Endodermal cell (in vitro differentiated cells): ENCODE measurements at regions not wholly inside any gene's neighbourhood (a gene's known extent, or its start where the extent isn't known, plus 50 kb on each side); places are given as distances from the start of the nearest gene placed in this dataset.
A peak's percentile ranks its signal among the peaks of the same experiment; 100 is the strongest.

Source experiments
- DNase-seq: peaks from one replicate; pipeline ENCODE4 v3.0.0-alpha.2; 2017
- H3K27ac ChIP-seq: 2 replicates; pipeline ENCODE4 v1.5.1; 2013; ENCODE audit warnings: mild to moderate bottlenecking, low read depth, low read length, moderate library complexity
- H3K27me3 ChIP-seq: 2 replicates; pipeline ENCODE4 v1.6.1; 2013; ENCODE audit warnings: mild to moderate bottlenecking, low read length, moderate library complexity; ENCODE audit not compliant: insufficient read depth, control insufficient read depth, poor library complexity, severe bottlenecking
- H3K36me3 ChIP-seq: 2 replicates; pipeline ENCODE4 v1.7.0; 2013; ENCODE audit warnings: mild to moderate bottlenecking, low read length, moderate library complexity; ENCODE audit not compliant: control insufficient read depth, insufficient read depth
- H3K4me1 ChIP-seq: one replicate; pipeline ENCODE4 v1.7.0; 2013; ENCODE audit warnings: low read length; ENCODE audit not compliant: control insufficient read depth, insufficient read depth
- H3K4me3 ChIP-seq: 2 replicates; pipeline ENCODE4 v1.5.1; 2013; ENCODE audit warnings: mild to moderate bottlenecking, low read length, moderate library complexity
- H3K9ac ChIP-seq: 2 replicates; pipeline ENCODE4 v1.6.1; 2013; ENCODE audit warnings: mild to moderate bottlenecking, low read length, moderate library complexity; ENCODE audit not compliant: poor library complexity, severe bottlenecking; ENCODE audit errors: extremely low read depth
- H3K9me3 ChIP-seq: 2 replicates; pipeline ENCODE4 v1.6.1; 2013; ENCODE audit warnings: mild to moderate bottlenecking, low read length, moderate library complexity; ENCODE audit not compliant: control insufficient read depth
- H3K27ac Mint-ChIP-seq: 2 replicates; pipeline ENCODE4 v1.8.0; 2020; ENCODE audit warnings: mixed read lengths
- H3K27me3 Mint-ChIP-seq: 2 replicates; pipeline ENCODE4 v1.8.0; 2021; ENCODE audit warnings: mild to moderate bottlenecking, mixed read lengths; ENCODE audit not compliant: insufficient read depth
- H3K36me3 Mint-ChIP-seq: 2 replicates; pipeline ENCODE4 v1.8.0; 2020; ENCODE audit warnings: low read depth, mixed read lengths
- H3K4me1 Mint-ChIP-seq: 2 replicates; pipeline ENCODE4 v1.8.0; 2020; ENCODE audit warnings: mixed read lengths
- H3K4me3 Mint-ChIP-seq: 2 replicates; pipeline ENCODE4 v1.8.0; 2020; ENCODE audit warnings: mild to moderate bottlenecking, moderate library complexity, mixed read lengths
- H3K9me3 Mint-ChIP-seq: 2 replicates; pipeline ENCODE4 v1.8.0; 2020; ENCODE audit warnings: mild to moderate bottlenecking, mixed read lengths
- WGBS, 2 experiments: methylation state at CpG; one replicate each; pipeline versions ENCODE4 v1.1.5 to v1.1.7; 2013; ENCODE audit warnings: missing lambda C conversion rate in 2 of 2, mixed read lengths in 1 of 2; ENCODE audit not compliant: insufficient coverage in 1 of 2, insufficient read length in 1 of 2; 5-methylcytosine and 5-hydroxymethylcytosine counted together
- TF ChIP-seq, protein P1 (sequence below): fragments of 200-600 bp; sonication (generic); conservative IDR thresholded peaks from 2 replicates; pipeline ENCODE4 v1.5.0; 2021; ENCODE audit warnings: antibody characterized with exemption, mild to moderate bottlenecking

GRCh38 chr9:94166976-94167346, 82.7 kb downstream of the PTPDC1 start:
- Mint-ChIP-seq H3K36me3 (peaks cover 2% of the 10 kb centered on the region), H3K4me1 (peaks cover 15% of the 10 kb centered on the region), H3K4me3 (peak overlapping the region; percentile 95), H3K9me3 (no peaks in the 10 kb centered on the region), H3K27me3 (no peaks in the 10 kb centered on the region), H3K27ac (peak overlapping the region; percentile 97)
- DNase-seq = no peak
- peak overlapping the region; percentile 97 for H3K4me3 ChIP-seq
- TF ChIP-seq, protein P1, sequence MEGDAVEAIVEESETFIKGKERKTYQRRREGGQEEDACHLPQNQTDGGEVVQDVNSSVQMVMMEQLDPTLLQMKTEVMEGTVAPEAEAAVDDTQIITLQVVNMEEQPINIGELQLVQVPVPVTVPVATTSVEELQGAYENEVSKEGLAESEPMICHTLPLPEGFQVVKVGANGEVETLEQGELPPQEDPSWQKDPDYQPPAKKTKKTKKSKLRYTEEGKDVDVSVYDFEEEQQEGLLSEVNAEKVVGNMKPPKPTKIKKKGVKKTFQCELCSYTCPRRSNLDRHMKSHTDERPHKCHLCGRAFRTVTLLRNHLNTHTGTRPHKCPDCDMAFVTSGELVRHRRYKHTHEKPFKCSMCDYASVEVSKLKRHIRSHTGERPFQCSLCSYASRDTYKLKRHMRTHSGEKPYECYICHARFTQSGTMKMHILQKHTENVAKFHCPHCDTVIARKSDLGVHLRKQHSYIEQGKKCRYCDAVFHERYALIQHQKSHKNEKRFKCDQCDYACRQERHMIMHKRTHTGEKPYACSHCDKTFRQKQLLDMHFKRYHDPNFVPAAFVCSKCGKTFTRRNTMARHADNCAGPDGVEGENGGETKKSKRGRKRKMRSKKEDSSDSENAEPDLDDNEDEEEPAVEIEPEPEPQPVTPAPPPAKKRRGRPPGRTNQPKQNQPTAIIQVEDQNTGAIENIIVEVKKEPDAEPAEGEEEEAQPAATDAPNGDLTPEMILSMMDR = peak; percentile 35
- peak overlapping the region; percentile 94 for H3K9ac ChIP-seq
- peaks cover 6% of the 10 kb centered on the region for H3K36me3 ChIP-seq
- H3K27me3 ChIP-seq = no peaks in the 10 kb centered on the region
- H3K9me3 ChIP-seq = no peaks in the 10 kb centered on the region
- H3K4me1 ChIP-seq = no peaks in the 10 kb centered on the region
- 0% methylated on average over 15 to 23 of the region's 23 CpGs for WGBS, 2 experiments
- peak overlapping the region; percentile 55 for H3K27ac ChIP-seq

DNA sequence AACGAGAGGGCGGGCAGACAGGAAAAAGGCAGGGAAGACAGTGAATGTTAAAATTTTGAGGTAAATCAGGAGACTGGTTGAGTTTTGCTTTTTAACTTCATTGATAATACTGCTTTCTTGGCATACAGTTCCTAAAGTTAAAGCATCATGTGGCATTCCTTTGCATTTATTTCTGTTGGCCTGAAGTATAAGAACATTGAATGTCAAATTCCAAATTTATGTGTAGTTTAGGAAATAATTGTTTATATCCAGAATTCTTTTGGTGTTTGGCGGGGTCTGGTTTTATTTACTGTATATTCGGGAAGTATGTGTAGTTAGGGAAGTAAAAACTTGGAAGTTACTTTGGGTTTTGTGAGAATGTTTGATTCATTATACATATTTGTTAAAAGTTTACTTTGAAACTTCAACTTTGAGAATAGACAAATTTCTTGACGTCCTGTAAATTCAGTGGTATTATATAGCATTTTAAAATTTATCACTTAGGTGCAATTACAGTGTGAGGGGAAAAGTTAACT, 83.2 kb downstream of the PTPDC1 start:
- H3K4me3 Mint-ChIP-seq = peak overlapping the region; percentile 95
- peak overlapping the region; percentile 97 for H3K27ac Mint-ChIP-seq
- H3K36me3 Mint-ChIP-seq = peaks cover 2% of the 10 kb centered on the region
- H3K36me3 ChIP-seq = peaks cover 6% of the 10 kb centered on the region
- WGBS, 2 experiments = 0% methylated on average over 2 to 5 of the region's 5 CpGs
- no peak for DNase-seq
- H3K4me1 ChIP-seq = no peaks in the 10 kb centered on the region
- peak overlapping the region; percentile 55 for H3K27ac ChIP-seq
- no peaks in the 10 kb centered on the region for H3K9me3 ChIP-seq
- H3K4me3 ChIP-seq = peak overlapping the region; percentile 97
- TF ChIP-seq, protein P1 = no peak
- H3K9ac ChIP-seq = peak overlapping the region; percentile 94
- no peaks in the 10 kb centered on the region for H3K9me3 Mint-ChIP-seq
- no peaks in the 10 kb centered on the region for H3K27me3 Mint-ChIP-seq
- H3K27me3 ChIP-seq = no peaks in the 10 kb centered on the region
- peaks cover 15% of the 10 kb centered on the region for H3K4me1 Mint-ChIP-seq

- Mint-ChIP-seq H3K4me1 (peaks cover 23% of the 10 kb centered on the region), H3K4me3 (peak overlapping the region; percentile 95), H3K27me3 (no peaks in the 10 kb centered on the region), H3K27ac (peak overlapping the region; percentile 97), H3K9me3 (no peaks in the 10 kb centered on the region), H3K36me3 (peaks cover 6% of the 10 kb centered on the region)
- Histone ChIP-seq H3K36me3 (peaks cover 9% of the 10 kb centered on the region), H3K9ac (peak overlapping the region; percentile 94), H3K27ac (no peak overlapping the region), H3K27me3 (no peaks in the 10 kb centered on the region), H3K9me3 (no peaks in the 10 kb centered on the region), H3K4me3 (peak overlapping the region; percentile 97), H3K4me1 (no peaks in the 10 kb centered on the region)
- 62 to 76% methylated on average over 3 to 10 of the region's 10 CpGs for WGBS, 2 experiments
- TF ChIP-seq, protein P1 = no peak
- no peak for DNase-seq
Measured at GRCh38 chr9:94168203-94169000, 84.1 kb downstream of the PTPDC1 start.
